MM.1S (cell line): ENCODE measurements at regions not wholly inside any gene's neighbourhood (a gene's known extent, or its start where the extent isn't known, plus 50 kb on each side); places are given as distances from the start of the nearest gene placed in this dataset.

ENCODE experiments used
- EZH2 ChIP-seq: fragments of 300-600 bp; sonication (generic); optimal IDR thresholded peaks from 2 replicates; pipeline ENCODE3; 2017; ENCODE audit warnings: low read depth, mild to moderate bottlenecking, antibody characterized with exemption, low read length, mixed read lengths
- EZH2phosphoT487 ChIP-seq: fragments of 300-600 bp; sonication (generic); IDR thresholded peaks from 2 replicates; pipeline ENCODE4 v1.6.1; 2018; ENCODE audit warnings: antibody characterized with exemption, low read length
- TF ChIP-seq, protein P1 (sequence below): fragments of 300-600 bp; sonication (generic); IDR thresholded peaks from 2 replicates; pipeline ENCODE4 v1.5.1; 2016; ENCODE audit warnings: antibody characterized with exemption, low read length, mixed read lengths

DNA sequence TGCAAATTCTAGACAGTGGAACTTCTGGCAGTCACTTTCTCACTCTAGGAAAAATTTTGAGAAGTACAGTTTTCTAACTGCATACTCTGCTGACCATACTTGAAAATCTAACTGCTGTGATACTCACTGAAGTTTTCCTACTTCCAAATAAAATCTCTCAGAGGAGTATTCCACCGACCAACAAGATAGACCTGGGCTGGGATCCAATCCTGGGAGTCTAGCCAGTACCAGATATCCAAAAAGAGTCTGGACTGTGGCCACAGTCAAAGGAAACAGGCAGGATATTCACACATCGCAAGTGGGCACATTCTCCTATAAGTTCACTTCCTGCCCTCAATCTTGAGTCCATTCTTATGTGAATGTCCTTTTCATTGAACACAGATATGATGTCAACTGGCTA lies 1138.7 kb upstream of the PCDH7 start:
- TF ChIP-seq, protein P1, sequence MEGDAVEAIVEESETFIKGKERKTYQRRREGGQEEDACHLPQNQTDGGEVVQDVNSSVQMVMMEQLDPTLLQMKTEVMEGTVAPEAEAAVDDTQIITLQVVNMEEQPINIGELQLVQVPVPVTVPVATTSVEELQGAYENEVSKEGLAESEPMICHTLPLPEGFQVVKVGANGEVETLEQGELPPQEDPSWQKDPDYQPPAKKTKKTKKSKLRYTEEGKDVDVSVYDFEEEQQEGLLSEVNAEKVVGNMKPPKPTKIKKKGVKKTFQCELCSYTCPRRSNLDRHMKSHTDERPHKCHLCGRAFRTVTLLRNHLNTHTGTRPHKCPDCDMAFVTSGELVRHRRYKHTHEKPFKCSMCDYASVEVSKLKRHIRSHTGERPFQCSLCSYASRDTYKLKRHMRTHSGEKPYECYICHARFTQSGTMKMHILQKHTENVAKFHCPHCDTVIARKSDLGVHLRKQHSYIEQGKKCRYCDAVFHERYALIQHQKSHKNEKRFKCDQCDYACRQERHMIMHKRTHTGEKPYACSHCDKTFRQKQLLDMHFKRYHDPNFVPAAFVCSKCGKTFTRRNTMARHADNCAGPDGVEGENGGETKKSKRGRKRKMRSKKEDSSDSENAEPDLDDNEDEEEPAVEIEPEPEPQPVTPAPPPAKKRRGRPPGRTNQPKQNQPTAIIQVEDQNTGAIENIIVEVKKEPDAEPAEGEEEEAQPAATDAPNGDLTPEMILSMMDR, result no peak
- TF ChIP-seq EZH2, result no peak
- no peak for TF ChIP-seq EZH2phosphoT487
